ENCODE measurements at regions not wholly inside any gene's neighbourhood (a gene's known extent, or its start where the extent isn't known, plus 50 kb on each side); places are given as distances from the start of the nearest gene placed in this dataset.
"Not testable (repeated sequence)": the region's sequence is repeated elsewhere in the genome, so short reads cannot be mapped to it uniquely, and the experiment has no call there.

DNA sequence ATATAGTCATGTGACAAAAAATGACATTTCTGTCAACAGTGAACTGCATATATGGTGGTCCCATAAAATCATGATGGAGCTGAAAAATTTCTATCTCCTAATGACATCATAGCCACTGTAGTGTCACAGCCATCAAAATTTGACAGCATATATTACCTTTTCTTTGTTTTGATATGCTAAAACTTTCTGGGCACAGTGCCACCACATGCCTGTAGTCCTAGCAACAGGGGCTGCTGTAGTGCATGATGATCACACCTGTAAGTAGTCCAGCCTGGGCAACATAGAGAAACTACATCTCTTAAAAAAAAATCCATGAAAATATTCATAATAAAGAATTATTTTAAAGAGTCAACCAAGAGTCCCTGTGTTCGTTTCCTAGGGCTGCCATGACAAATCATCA, 155.5 kb upstream of the SERTAD2 start:
- Histone ChIP-seq H3K36me3 (replicated peaks in 1 of 2) (no peaks in the 10 kb centered on the region), H3K9me3 (replicated peaks in 1 of 3) (no peaks in the 10 kb centered on the region), H3K4me3 (no peak overlapping the region), H3K27me3 (no peaks in the 10 kb centered on the region), H3K27ac (no peak overlapping the region), H3K4me1 (replicated peaks in 1 of 2) (no peaks in the 10 kb centered on the region)
- no peak for DNase-seq
- WGBS, 4 donors: 73 to 97% (median 83%) methylated on average over 1 of the region's 1 CpG
- TF ChIP-seq, protein P1, sequence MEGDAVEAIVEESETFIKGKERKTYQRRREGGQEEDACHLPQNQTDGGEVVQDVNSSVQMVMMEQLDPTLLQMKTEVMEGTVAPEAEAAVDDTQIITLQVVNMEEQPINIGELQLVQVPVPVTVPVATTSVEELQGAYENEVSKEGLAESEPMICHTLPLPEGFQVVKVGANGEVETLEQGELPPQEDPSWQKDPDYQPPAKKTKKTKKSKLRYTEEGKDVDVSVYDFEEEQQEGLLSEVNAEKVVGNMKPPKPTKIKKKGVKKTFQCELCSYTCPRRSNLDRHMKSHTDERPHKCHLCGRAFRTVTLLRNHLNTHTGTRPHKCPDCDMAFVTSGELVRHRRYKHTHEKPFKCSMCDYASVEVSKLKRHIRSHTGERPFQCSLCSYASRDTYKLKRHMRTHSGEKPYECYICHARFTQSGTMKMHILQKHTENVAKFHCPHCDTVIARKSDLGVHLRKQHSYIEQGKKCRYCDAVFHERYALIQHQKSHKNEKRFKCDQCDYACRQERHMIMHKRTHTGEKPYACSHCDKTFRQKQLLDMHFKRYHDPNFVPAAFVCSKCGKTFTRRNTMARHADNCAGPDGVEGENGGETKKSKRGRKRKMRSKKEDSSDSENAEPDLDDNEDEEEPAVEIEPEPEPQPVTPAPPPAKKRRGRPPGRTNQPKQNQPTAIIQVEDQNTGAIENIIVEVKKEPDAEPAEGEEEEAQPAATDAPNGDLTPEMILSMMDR (IDR thresholded peaks at IDR 0.05): no peak
- no peak for TF ChIP-seq POLR2A (IDR thresholded peaks at IDR 0.05)
- intact Hi-C loops (cut with DNase I): no loop called here

- DNase-seq: peak in 1 of 7 donors; percentile 22
- no peaks in the 10 kb centered on the region for H3K36me3 ChIP-seq (replicated peaks in 1 of 2)
- TF ChIP-seq, protein P1 (IDR thresholded peaks at IDR 0.05): no peak
- no peak for TF ChIP-seq POLR2A (IDR thresholded peaks at IDR 0.05)
- WGBS, 4 donors: 44 to 54% (median 52%) methylated on average over 4 of the region's 4 CpGs
- no peaks in the 10 kb centered on the region for H3K9me3 ChIP-seq (replicated peaks in 1 of 3)
- no peak overlapping the region for H3K4me3 ChIP-seq
- no peak overlapping the region for H3K27ac ChIP-seq
- H3K4me1 ChIP-seq (replicated peaks in 1 of 2): no peaks in the 10 kb centered on the region
- intact Hi-C loops (cut with DNase I): no loop called here
- no peaks in the 10 kb centered on the region for H3K27me3 ChIP-seq
Measured at GRCh38 chr2:64812285-64812684, 158.6 kb upstream of the SERTAD2 start.

- H3K27ac ChIP-seq: no peak overlapping the region
- H3K9me3 ChIP-seq (replicated peaks in 1 of 3): no peaks in the 10 kb centered on the region
- no peaks in the 10 kb centered on the region for H3K4me1 ChIP-seq (replicated peaks in 1 of 2)
- intact Hi-C loops (cut with DNase I): no loop called here
- 87 to 90% (median 88%) methylated on average over 5 of the region's 5 CpGs for WGBS, 4 donors
- no peak for DNase-seq
- H3K36me3 ChIP-seq (replicated peaks in 1 of 2): no peaks in the 10 kb centered on the region
- no peaks in the 10 kb centered on the region for H3K27me3 ChIP-seq
- no peak for TF ChIP-seq POLR2A (IDR thresholded peaks at IDR 0.05)
- TF ChIP-seq, protein P1 (IDR thresholded peaks at IDR 0.05): no peak
- H3K4me3 ChIP-seq: no peak overlapping the region
Measured at GRCh38 chr2:64814007-64814406, 160.3 kb upstream of the SERTAD2 start.

- H3K4me3 ChIP-seq; H3K27ac ChIP-seq; H3K4me1 ChIP-seq (replicated peaks in 1 of 2); H3K36me3 ChIP-seq (replicated peaks in 1 of 2); H3K9me3 ChIP-seq (replicated peaks in 1 of 3); H3K27me3 ChIP-seq; intact Hi-C loops (cut with DNase I); DNase-seq: not testable (repeated sequence)
- 90 to 96% (median 93%) methylated on average over 8 of the region's 8 CpGs for whole genome bisulfite sequencing, 4 donors
Measured at GRCh38 chr2:64816526-64816925, 162.8 kb upstream of the SERTAD2 start.

DNA sequence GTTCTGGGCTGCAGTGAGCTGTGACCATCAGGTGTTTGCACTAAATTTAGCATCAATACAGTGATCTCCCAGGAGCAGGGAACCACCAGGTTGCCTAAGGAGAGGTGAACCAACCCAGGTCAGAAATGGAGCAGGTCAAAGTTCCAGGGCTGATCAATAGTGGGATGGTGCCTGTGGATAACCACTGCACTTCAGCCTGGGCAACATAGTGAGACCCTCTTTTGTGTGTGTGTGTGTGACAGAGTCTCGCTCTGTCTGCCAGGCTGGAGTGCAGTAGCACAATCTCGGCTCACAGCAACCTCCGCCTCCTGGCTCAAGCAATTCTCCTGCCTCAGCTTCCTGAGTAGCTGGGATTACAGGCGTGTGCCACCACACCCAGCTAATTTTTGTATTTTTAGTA, 163.7 kb upstream of the SERTAD2 start:
- Histone ChIP-seq H3K27ac (no peak overlapping the region), H3K4me1 (replicated peaks in 1 of 2) (no peaks in the 10 kb centered on the region), H3K9me3 (replicated peaks in 1 of 3) (no peaks in the 10 kb centered on the region), H3K27me3 (no peaks in the 10 kb centered on the region), H3K36me3 (replicated peaks in 1 of 2) (no peaks in the 10 kb centered on the region), H3K4me3 (no peak overlapping the region)
- intact Hi-C loops (cut with DNase I): no loop called here
- 86 to 100% (median 92%) methylated on average over 1 to 4 of the region's 4 CpGs for WGBS, 4 donors
- DNase-seq: no peak
- TF ChIP-seq POLR2A (IDR thresholded peaks at IDR 0.05): no peak
- TF ChIP-seq, protein P1 (IDR thresholded peaks at IDR 0.05): no peak
